Ramos (cell line): ENCODE measurements at regions not wholly inside any gene's neighbourhood (a gene's known extent, or its start where the extent isn't known, plus 50 kb on each side); places are given as distances from the start of the nearest gene placed in this dataset.

Source experiments
- in situ Hi-C: fragments of 300-500 bp; cut with MboI; formaldehyde crosslinking; loops from one replicate; pipeline ENCODE4 v1.14.3; 2022; ENCODE audit warnings: low sequenced_read_pairs; ENCODE audit not compliant: unreplicated experiment

GRCh38 chr2:181183878-181184542, 203.6 kb downstream of the UBE2E3 start:
- in situ Hi-C loops = no loop called here

- in situ Hi-C loops = no loop called here
These were observed 205.0 kb downstream of the UBE2E3 start for GRCh38 chr2:181185421-181185820.

- in situ Hi-C loops = no loop called here
These were observed 205.5 kb downstream of the UBE2E3 start for GRCh38 chr2:181185948-181186347.

- in situ Hi-C loops = no loop called here
These were observed 208.2 kb downstream of the UBE2E3 start for GRCh38 chr2:181188605-181189004.

GRCh38 chr2:181189951-181190350, 209.5 kb downstream of the UBE2E3 start:
- in situ Hi-C loops = no loop called here

GRCh38 chr2:181190711-181191110, 210.3 kb downstream of the UBE2E3 start:
- in situ Hi-C loops = no loop called here

- in situ Hi-C loops = no loop called here
These were observed 213.1 kb downstream of the UBE2E3 start for GRCh38 chr2:181193550-181193949.

- in situ Hi-C loops = no loop called here
These were observed 216.0 kb downstream of the UBE2E3 start for GRCh38 chr2:181196401-181196800.

- in situ Hi-C loops = no loop called here
These were observed 216.8 kb downstream of the UBE2E3 start for GRCh38 chr2:181197140-181197760.

- in situ Hi-C loops = no loop called here
These were observed 217.9 kb downstream of the UBE2E3 start for GRCh38 chr2:181198183-181198864.

GRCh38 chr2:181203412-181203811, 223.0 kb downstream of the UBE2E3 start:
- in situ Hi-C loops = no loop called here

GRCh38 chr2:181203916-181204315, 223.5 kb downstream of the UBE2E3 start:
- in situ Hi-C loops = no loop called here

- in situ Hi-C loops = no loop called here
These were observed 238.0 kb downstream of the UBE2E3 start for GRCh38 chr2:181218401-181218821.

- in situ Hi-C loops = no loop called here
These were observed 234.0 kb upstream of the ITGA4 start for GRCh38 chr2:181223234-181223633.

GRCh38 chr2:181224866-181225265, 232.3 kb upstream of the ITGA4 start:
- in situ Hi-C loops = no loop called here

- in situ Hi-C loops = no loop called here
These were observed 228.5 kb upstream of the ITGA4 start for GRCh38 chr2:181228661-181229060.

- in situ Hi-C loops = no loop called here
These were observed 226.0 kb upstream of the ITGA4 start for GRCh38 chr2:181231151-181231550.

GRCh38 chr2:181231886-181232621, 225.1 kb upstream of the ITGA4 start:
- in situ Hi-C loops = no loop called here

GRCh38 chr2:181234487-181234891, 222.7 kb upstream of the ITGA4 start:
- in situ Hi-C loops = no loop called here

GRCh38 chr2:181235011-181235410, 222.2 kb upstream of the ITGA4 start:
- in situ Hi-C loops = no loop called here
